ENCODE measurements at regions not wholly inside any gene's neighbourhood (a gene's known extent, or its start where the extent isn't known, plus 50 kb on each side); places are given as distances from the start of the nearest gene placed in this dataset.

DNA sequence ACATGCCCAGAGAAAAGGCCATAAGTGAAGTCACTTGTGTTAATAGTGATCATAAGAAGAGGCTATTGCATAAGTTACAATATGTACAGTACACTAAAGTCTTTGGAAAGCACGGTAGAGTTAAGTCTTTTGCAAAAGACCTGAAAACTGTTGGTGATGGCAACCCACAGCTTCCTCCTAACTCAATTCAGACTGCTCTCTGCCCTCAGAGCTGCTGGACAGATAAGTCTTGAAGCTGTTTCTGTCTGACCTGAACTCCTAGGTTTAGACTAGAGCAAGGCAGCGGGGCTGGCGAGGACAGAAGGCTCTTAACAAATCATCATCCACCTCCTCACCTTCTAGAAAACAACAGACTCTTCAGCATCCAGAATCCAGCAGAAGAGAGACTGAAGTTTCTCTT lies 125.4 kb downstream of the CD24 start:
- H3K36me3 ChIP-seq, result no peaks in the 10 kb centered on the region
- intact Hi-C loops (cut with DNase I), result no loop called here
- DNase-seq (ENCODE audit: low spot score), result no peak
- no peak for TF ChIP-seq POLR2AphosphoS5 (IDR thresholded peaks at IDR 0.05)
- TF ChIP-seq CTCF (IDR thresholded peaks at IDR 0.05), result no peak
- TF ChIP-seq POLR2A (IDR thresholded peaks at IDR 0.05), result no peak
- H3K9me3 ChIP-seq, result no peaks in the 10 kb centered on the region
- no peaks in the 10 kb centered on the region for H3K27me3 ChIP-seq (replicated peaks; ENCODE audit: insufficient read depth)
- H3K27ac ChIP-seq, result no peak overlapping the region
- no peaks in the 10 kb centered on the region for H3K4me1 ChIP-seq (replicated peaks)
- WGBS, result 90% methylated on average over 3 of the region's 3 CpGs
- H3K4me3 ChIP-seq, result no peak overlapping the region

DNA sequence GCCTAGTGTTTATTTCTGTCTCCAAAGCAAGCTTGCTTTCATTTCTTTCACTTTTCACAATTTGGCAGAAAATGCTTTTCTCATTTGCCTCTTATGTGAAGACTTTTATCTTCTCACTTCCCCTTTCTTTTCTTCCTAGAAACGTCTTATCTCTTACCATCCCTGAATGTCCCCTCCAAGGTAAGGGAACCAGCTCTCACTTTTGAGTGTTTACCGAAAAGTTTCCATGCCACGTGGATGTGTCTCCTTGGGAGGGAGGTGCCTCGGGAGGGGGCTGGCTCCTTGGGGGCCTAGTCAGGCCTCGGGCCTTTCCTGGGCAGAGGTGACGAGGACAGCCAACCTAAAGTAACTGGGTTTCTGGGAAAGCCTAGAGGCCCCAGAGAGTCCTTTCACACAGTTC lies 127.4 kb downstream of the CD24 start:
- Histone ChIP-seq H3K27me3 (replicated peaks; ENCODE audit: insufficient read depth) (no peaks in the 10 kb centered on the region), H3K9me3 (no peaks in the 10 kb centered on the region), H3K27ac (no peak overlapping the region), H3K4me1 (replicated peaks) (no peaks in the 10 kb centered on the region), H3K36me3 (no peaks in the 10 kb centered on the region), H3K4me3 (no peak overlapping the region)
- no peak for TF ChIP-seq POLR2AphosphoS5 (IDR thresholded peaks at IDR 0.05)
- TF ChIP-seq POLR2A (IDR thresholded peaks at IDR 0.05), result no peak
- TF ChIP-seq CTCF (IDR thresholded peaks at IDR 0.05), result no peak
- WGBS, result 82% methylated on average over 6 of the region's 6 CpGs
- DNase-seq (ENCODE audit: low spot score), result no peak
- intact Hi-C loops (cut with DNase I), result no loop called here

GRCh38 chr6:106844930-106845329 lies 129.6 kb downstream of the CD24 start:
- intact Hi-C loops (cut with DNase I), result no loop called here
- no peak overlapping the region for H3K27ac ChIP-seq
- TF ChIP-seq CTCF (IDR thresholded peaks at IDR 0.05) (no peak), POLR2AphosphoS5 (IDR thresholded peaks at IDR 0.05) (no peak), POLR2A (IDR thresholded peaks at IDR 0.05) (no peak)
- no peaks in the 10 kb centered on the region for H3K9me3 ChIP-seq
- DNase-seq (ENCODE audit: low spot score), result no peak
- no peak overlapping the region for H3K4me3 ChIP-seq
- no peaks in the 10 kb centered on the region for H3K27me3 ChIP-seq (replicated peaks; ENCODE audit: insufficient read depth)
- no peaks in the 10 kb centered on the region for H3K36me3 ChIP-seq
- no peaks in the 10 kb centered on the region for H3K4me1 ChIP-seq (replicated peaks)

DNA sequence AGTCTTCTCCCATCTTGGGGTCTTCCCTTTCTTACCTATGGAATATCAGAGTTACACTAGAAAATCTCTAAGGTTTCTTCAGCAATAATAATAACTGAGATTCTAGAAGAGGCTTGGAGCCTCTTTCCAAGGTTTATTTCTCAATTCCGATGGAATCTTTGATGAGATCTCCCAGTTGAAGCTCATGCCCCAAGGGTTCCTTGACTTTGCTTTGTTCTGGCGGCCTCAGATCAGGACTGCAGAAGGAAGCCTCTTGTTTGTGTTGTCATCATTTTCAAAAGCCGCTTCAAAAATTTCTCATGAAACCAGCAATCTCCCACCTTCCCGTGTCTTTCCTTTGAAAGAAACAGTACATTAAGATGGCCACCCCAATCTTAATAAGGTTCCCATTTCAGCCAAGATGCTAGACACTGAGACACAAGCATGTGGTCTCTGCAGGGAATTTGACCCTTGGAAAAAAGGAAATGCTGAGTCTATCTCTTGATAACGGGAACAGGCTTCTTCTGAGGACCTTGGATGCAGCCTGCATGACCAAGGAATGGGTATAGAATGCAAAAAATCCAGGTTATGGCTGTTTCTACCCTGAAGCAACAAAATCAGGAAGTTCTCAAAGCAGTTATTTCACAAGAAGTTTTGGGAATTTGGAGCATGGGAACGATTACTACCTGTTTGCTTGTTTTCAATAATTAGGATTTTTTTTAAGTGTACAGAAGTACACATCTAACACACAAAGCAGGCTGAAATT lies 141.6 kb downstream of the CD24 start:
- no peaks in the 10 kb centered on the region for H3K4me1 ChIP-seq (replicated peaks)
- H3K27ac ChIP-seq, result no peak overlapping the region
- no peaks in the 10 kb centered on the region for H3K9me3 ChIP-seq
- DNase-seq (ENCODE audit: low spot score), result no peak
- WGBS, result 85% methylated on average over 6 of the region's 6 CpGs
- H3K4me3 ChIP-seq, result no peak overlapping the region
- no peaks in the 10 kb centered on the region for H3K36me3 ChIP-seq
- TF ChIP-seq POLR2AphosphoS5 (IDR thresholded peaks at IDR 0.05), result no peak
- TF ChIP-seq POLR2A (IDR thresholded peaks at IDR 0.05), result no peak
- no peak for TF ChIP-seq CTCF (IDR thresholded peaks at IDR 0.05)
- intact Hi-C loops (cut with DNase I), result no loop called here
- peaks cover 2% of the 10 kb centered on the region for H3K27me3 ChIP-seq (replicated peaks; ENCODE audit: insufficient read depth)

DNA sequence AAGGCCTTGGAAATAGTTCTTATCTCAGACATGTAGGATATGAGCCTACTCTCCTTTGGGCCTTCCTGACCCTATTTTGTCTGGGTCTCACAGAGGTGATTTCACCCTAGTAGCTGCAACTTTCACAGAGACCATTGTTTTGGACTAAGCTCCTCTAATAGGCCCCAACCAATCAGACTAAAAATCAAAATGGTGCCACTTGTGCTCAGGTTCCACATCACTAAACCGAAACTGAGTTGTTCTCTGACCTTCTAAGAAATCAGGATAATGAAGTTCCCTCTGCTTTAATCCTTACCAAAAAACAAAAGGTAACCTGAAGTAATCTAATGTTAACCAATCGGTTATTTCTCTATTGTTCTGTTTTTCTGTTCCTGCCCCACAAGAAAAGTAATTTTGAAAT lies 143.6 kb downstream of the CD24 start:
- intact Hi-C loops (cut with DNase I), result no loop called here
- Histone ChIP-seq H3K27me3 (replicated peaks; ENCODE audit: insufficient read depth) (peaks cover 2% of the 10 kb centered on the region), H3K36me3 (no peaks in the 10 kb centered on the region), H3K27ac (no peak overlapping the region), H3K4me1 (replicated peaks) (no peaks in the 10 kb centered on the region), H3K4me3 (no peak overlapping the region), H3K9me3 (no peaks in the 10 kb centered on the region)
- 91% methylated on average over 2 of the region's 2 CpGs for WGBS
- DNase-seq (ENCODE audit: low spot score), result no peak
- TF ChIP-seq POLR2AphosphoS5 (IDR thresholded peaks at IDR 0.05) (no peak), CTCF (IDR thresholded peaks at IDR 0.05) (no peak), POLR2A (IDR thresholded peaks at IDR 0.05) (no peak)

All from prostate gland (tissue), 2 donors.